Vagina (tissue), 2 donors: ENCODE measurements at regions not wholly inside any gene's neighbourhood (a gene's known extent, or its start where the extent isn't known, plus 50 kb on each side); places are given as distances from the start of the nearest gene placed in this dataset.

Experiments
- CTCF ChIP-seq, 3 experiments: fragments of 450-650 bp in 2 of 3; fragments of 200-600 bp in 1 of 3; sonication (generic) in 1 of 3; IDR thresholded peaks; one replicate each; pipeline ENCODE4 v1.5.1; 2017 to 2019; ENCODE audit warnings: antibody characterized with exemption in 3 of 3, mild to moderate bottlenecking in 2 of 3, moderate library complexity in 2 of 3
- POLR2A ChIP-seq, 2 donors: fragments of 450-650 bp; IDR thresholded peaks; one replicate each; pipeline ENCODE4 v1.6.1; 2017; ENCODE audit warnings: antibody characterized with exemption in 2 of 2, mild to moderate bottlenecking in 2 of 2, moderate library complexity in 2 of 2

GRCh38 chrX:36528661-36529060 lies 479.5 kb upstream of the FAM47C start:
- no peak for TF ChIP-seq CTCF (IDR thresholded peaks at IDR 0.05)
- no peak for TF ChIP-seq POLR2A (IDR thresholded peaks at IDR 0.05)
